Stimulated activated CD8-positive, alpha-beta memory T cell treated with anti-CD3 and anti-CD28 coated beads, Interleukin-4, amount 100 ng/mL, for 24 hours (primary cell): ENCODE measurements at regions not wholly inside any gene's neighbourhood (a gene's known extent, or its start where the extent isn't known, plus 50 kb on each side); places are given as distances from the start of the nearest gene placed in this dataset.
"Not testable (repeated sequence)": the region's sequence is repeated elsewhere in the genome, so short reads cannot be mapped to it uniquely, and the experiment has no call there.

ENCODE experiments used
- DNase-seq: peaks from one replicate; pipeline ENCODE4 v3.0.0-alpha.2; 2020; ENCODE audit warnings: low read depth

- DNase-seq: no peak
Observed at GRCh38 chr13:79187917-79188690, 218.0 kb downstream of the RBM26 start.

- DNase-seq: no peak
Observed at GRCh38 chr13:79185580-79185979, 220.5 kb downstream of the RBM26 start.

DNA sequence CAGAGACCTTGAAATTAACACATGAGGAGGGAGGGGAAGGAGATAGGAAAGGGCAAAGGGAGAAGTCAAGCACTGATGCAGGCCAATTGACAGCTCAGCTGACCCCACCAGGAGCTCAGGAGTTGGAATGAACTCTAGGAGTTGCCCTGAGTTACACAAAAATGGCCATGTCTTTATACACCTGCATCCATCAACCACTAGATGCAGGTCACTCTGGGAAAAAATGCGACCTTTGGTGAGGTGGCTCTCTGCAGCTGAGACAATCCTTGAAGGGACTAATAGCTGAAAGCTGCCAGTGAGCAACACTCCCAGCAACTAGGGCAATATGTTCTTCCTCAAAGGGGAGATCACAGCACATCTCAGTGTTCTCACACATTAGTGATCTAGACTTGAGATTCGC, 222.8 kb downstream of the RBM26 start:
- DNase-seq: no peak

DNA sequence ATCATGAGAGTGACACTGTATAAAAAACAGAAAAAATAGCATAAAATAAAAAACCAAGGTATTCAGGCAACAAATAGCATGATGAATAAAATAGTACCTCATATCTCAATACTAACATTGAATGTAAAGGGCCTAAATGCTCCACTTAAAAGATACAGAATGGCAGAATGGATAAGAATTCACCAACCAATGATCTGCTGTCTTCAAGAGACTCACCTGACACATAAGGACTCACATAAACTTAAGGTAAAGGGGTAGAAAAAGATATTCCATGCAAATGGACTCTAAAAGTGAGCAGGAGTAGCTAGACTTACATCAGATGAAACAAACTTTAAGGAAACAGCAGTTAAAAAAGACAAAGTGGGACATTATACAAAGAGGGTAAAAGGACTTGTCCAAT, 232.4 kb downstream of the RBM26 start:
- not testable (repeated sequence) for DNase-seq

DNA sequence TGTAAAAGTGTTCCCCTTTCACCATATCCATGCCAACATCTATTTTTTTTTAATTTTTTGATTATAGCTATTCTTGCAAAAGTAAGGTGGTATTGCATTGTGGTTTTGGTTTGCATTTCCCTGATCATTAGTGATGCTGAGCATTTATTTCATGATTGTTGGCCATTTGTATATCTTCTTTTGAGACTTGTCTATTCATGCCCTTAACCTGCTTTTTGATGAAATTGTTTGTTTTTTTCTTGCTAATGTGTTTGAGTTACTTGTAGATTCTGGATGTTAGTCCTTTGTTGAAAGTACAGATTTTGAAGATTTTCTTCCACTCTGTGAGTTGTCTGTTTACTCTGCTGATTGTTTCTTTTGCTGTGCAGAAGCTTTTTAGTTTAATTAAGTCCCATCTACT, 233.1 kb downstream of the RBM26 start:
- DNase-seq: not testable (repeated sequence)

GRCh38 chr13:79171141-79172061, 234.7 kb downstream of the RBM26 start:
- DNase-seq: no peak

DNA sequence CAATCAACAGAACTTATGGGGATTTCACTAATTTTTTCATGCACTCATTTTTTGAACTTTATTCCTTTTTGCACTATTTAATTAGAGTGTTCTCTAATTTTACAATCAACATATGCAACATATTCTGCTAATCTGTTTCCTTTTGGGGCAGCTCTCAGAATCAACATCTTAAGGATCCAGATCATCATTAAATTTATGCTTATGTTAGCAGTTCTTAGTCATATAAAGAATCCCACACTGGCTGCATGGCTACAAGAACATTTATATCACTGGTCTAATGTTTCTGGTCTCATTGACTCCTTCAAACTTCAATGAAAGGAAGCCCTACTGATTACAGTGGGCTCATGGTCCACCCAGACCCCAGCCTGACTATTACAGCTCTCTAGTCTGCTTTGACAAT, 245.2 kb downstream of the RBM26 start:
- DNase-seq: no peak

DNA sequence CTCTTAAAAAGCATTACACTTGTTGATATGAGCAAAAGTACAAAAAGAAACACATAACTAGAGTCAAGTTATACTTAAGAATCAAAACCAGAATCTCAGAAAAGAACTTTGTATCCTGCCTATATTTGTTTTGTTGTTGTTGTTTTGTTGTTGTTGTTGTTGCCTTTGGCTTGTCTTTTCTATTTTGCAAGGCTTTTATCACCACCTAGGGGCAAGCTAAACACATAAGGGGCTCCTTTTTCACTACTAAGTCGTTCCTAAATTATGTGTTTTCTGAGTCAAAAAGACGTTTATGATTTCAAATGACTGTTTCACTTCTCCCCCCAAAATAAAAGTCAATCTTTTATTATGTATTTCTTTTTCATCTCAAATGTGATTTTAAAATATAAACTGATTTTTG, 250.2 kb downstream of the RBM26 start:
- no peak for DNase-seq

DNA sequence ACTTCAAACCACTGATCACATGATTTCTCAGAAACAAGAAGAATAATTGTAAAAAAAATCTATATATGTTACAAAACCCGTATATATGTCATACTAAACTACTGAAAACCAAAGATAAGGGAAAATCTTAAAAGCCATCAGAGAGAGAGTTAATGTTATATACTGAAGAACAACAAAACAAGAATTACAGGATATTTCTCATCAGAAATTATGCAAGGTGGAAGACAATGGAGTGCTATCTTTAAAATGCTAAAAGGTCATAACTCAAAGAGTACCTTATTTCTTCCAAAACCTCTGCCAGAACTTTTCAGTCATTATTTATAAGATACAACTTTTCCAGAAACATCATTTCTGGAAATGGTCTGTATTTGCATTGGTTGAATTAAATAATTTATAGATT, 256.8 kb downstream of the RBM26 start:
- no peak for DNase-seq

GRCh38 chr13:79141082-79141481, 265.0 kb downstream of the RBM26 start:
- no peak for DNase-seq

DNA sequence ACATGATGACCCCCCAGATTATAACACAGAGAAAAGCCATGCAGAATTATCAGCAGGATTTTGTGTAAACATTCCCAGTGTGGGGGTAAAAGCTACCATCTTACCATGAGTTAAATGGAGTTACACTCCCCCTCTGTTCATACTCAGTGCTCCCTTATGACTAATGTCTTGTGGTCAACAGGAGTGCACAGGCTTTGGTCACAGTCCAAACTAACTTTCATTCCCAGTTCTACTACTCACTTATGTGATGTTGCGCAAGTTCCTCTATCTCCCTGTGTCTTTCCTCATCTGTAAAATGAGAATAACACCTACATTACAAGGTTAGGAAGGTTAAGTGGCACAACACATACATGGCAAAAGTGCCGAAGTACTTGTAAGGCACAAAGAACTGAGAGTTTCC, 277.9 kb downstream of the RBM26 start:
- DNase-seq: no peak

GRCh38 chr13:79126706-79127105, 279.3 kb downstream of the RBM26 start:
- DNase-seq: no peak

- DNase-seq: no peak
Observed at GRCh38 chr13:79124183-79124582, 281.9 kb downstream of the RBM26 start.

- no peak for DNase-seq
Observed at GRCh38 chr13:79121286-79121685, 284.8 kb downstream of the RBM26 start.

- no peak for DNase-seq
Observed at GRCh38 chr13:79119578-79120107, 286.4 kb downstream of the RBM26 start.

DNA sequence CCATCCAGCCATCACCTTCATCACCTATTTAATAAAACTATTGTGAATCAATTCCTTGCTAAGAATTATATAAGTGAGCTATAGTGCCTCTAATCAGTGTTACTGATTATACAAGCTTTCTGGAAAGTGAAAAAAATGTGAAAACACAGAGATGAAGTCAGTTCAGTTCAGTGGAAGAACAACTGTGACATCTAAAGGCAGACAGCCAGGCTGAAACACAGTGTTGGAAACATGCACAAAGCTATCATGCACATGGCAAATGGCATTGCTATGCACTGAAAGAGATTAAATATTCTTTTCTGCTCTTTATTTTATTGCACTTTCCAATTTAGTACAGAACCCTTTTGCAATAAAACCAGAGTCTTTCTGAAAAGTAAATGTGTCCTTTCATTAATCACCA, 294.0 kb downstream of the RBM26 start:
- no peak for DNase-seq

GRCh38 chr13:79108914-79109643, 297.0 kb downstream of the RBM26 start:
- DNase-seq: no peak

DNA sequence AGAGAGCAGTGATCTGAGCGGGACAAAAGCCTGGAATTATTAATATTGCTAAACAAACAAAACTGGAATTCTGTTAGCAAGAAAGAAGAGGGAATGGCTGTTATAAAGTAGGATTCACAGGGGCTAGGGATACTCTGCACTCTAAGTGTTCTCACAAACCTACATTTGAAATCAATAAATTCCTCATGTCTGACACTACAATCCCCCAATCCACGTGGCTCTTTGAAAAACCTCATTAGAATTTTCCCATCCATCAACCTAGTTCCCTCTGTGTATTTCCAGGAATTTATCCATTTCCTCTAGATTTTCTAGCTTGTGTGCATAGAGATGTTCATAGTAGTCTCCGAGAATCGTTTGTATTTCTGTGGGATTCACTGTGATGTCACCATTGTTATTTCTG, 307.5 kb downstream of the RBM26 start:
- DNase-seq: no peak

- no peak for DNase-seq
Observed at GRCh38 chr13:79097201-79097600, 308.9 kb downstream of the RBM26 start.

- DNase-seq: no peak
Observed at GRCh38 chr13:79096099-79096498, 310.0 kb downstream of the RBM26 start.

DNA sequence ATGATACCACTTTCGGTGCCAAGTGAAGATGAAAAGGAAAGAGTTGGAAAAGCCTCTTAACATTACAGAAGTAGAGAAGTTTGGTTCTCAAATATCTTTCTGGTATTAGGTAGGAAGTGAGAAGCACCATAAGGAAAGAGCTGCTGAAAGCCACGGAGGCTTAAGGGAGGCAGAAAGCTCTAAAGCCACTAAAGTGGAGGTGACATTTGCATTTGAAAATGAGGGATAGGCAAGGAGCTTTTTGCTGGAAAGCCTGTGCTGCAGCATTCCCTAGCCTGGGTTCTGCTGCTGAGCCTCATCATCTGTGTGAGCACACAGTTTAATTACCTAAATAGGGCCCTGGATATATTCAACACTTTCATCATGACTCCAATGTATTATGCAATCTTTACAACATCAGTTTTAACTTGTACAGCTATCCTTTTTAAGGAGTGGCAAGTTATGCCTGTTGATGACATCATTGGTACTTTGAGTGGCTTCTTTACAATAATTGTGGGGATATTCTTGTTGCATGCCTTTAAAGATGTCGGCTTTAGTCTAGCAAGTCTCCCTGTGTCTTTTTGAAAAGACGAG, 315.4 kb downstream of the RBM26 start:
- DNase-seq: no peak
